ENCODE measurements at regions not wholly inside any gene's neighbourhood (a gene's known extent, or its start where the extent isn't known, plus 50 kb on each side); places are given as distances from the start of the nearest gene placed in this dataset.

GRCh38 chr10:26952094-26952493 lies 91.3 kb upstream of the ABI1 start:
- Histone ChIP-seq H3K36me3 (no peaks in the 10 kb centered on the region), H3K9me3 (peaks cover 5% of the 10 kb centered on the region), H3K27me3 (ENCODE audit: low read depth) (no peaks in the 10 kb centered on the region), H3K4me3 (no peak overlapping the region), H3K27ac (no peak overlapping the region), H3K4me1 (no peaks in the 10 kb centered on the region)
- intact Hi-C loops (cut with DNase I), result no loop called here
- DNase-seq (no peak), ATAC-seq (no peak)
- TF ChIP-seq, protein P1, sequence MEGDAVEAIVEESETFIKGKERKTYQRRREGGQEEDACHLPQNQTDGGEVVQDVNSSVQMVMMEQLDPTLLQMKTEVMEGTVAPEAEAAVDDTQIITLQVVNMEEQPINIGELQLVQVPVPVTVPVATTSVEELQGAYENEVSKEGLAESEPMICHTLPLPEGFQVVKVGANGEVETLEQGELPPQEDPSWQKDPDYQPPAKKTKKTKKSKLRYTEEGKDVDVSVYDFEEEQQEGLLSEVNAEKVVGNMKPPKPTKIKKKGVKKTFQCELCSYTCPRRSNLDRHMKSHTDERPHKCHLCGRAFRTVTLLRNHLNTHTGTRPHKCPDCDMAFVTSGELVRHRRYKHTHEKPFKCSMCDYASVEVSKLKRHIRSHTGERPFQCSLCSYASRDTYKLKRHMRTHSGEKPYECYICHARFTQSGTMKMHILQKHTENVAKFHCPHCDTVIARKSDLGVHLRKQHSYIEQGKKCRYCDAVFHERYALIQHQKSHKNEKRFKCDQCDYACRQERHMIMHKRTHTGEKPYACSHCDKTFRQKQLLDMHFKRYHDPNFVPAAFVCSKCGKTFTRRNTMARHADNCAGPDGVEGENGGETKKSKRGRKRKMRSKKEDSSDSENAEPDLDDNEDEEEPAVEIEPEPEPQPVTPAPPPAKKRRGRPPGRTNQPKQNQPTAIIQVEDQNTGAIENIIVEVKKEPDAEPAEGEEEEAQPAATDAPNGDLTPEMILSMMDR (IDR thresholded peaks at IDR 0.05), result no peak

DNA sequence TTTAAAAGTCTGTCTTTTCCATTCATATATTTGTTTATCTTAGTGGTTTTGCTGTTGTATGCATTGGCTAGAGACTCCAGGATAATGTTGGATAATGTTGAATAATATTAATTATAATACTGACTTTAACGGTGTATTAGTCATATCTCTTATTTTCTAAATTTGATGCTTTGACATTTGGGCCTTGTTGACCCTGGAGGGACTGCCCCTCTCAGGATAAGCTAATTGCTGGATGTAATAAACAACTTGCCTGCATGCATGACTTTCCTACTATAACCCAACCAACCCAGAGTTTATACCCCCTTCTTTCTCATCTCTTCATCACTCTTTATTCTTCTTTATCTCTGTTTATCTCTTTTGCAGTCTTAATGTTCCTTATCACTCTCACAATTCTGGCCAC lies 90.9 kb upstream of the ABI1 start:
- no peaks in the 10 kb centered on the region for H3K27me3 ChIP-seq (ENCODE audit: low read depth)
- H3K27ac ChIP-seq, result no peak overlapping the region
- peaks cover 5% of the 10 kb centered on the region for H3K9me3 ChIP-seq
- TF ChIP-seq, protein P1 (IDR thresholded peaks at IDR 0.05), result no peak
- intact Hi-C loops (cut with DNase I), result no loop called here
- ATAC-seq, result no peak
- no peaks in the 10 kb centered on the region for H3K36me3 ChIP-seq
- H3K4me1 ChIP-seq, result no peaks in the 10 kb centered on the region
- no peak overlapping the region for H3K4me3 ChIP-seq
- no peak for DNase-seq

- H3K4me3 ChIP-seq, result no peak overlapping the region
- H3K36me3 ChIP-seq, result no peaks in the 10 kb centered on the region
- peaks cover 5% of the 10 kb centered on the region for H3K9me3 ChIP-seq
- TF ChIP-seq, protein P1 (IDR thresholded peaks at IDR 0.05), result no peak
- no peaks in the 10 kb centered on the region for H3K4me1 ChIP-seq
- ATAC-seq (no peak), DNase-seq (no peak)
- no peaks in the 10 kb centered on the region for H3K27me3 ChIP-seq (ENCODE audit: low read depth)
- no peak overlapping the region for H3K27ac ChIP-seq
- intact Hi-C loops (cut with DNase I), result no loop called here
These were observed 90.2 kb upstream of the ABI1 start for GRCh38 chr10:26950934-26951333.

GRCh38 chr10:26946102-26946811 lies 85.5 kb upstream of the ABI1 start:
- ATAC-seq (peak in 1 of 2 donors; percentile 42), DNase-seq (no peak)
- Histone ChIP-seq H3K27ac (no peak overlapping the region), H3K4me1 (no peaks in the 10 kb centered on the region), H3K4me3 (no peak overlapping the region), H3K9me3 (peaks cover 5% of the 10 kb centered on the region), H3K36me3 (no peaks in the 10 kb centered on the region), H3K27me3 (ENCODE audit: low read depth) (no peaks in the 10 kb centered on the region)
- TF ChIP-seq, protein P1 (IDR thresholded peaks at IDR 0.05), result no peak
- intact Hi-C loops (cut with DNase I), result no loop called here

GRCh38 chr10:26944261-26944882 lies 83.6 kb upstream of the ABI1 start:
- Histone ChIP-seq H3K4me1 (no peaks in the 10 kb centered on the region), H3K4me3 (no peak overlapping the region), H3K36me3 (no peaks in the 10 kb centered on the region), H3K27ac (no peak overlapping the region), H3K27me3 (ENCODE audit: low read depth) (no peaks in the 10 kb centered on the region), H3K9me3 (no peaks in the 10 kb centered on the region)
- intact Hi-C loops (cut with DNase I), result no loop called here
- TF ChIP-seq, protein P1 (IDR thresholded peaks at IDR 0.05), result no peak
- ATAC-seq (no peak), DNase-seq (no peak)

Data from lower lobe of right lung (tissue), 2 donors.